ENCODE measurements at regions not wholly inside any gene's neighbourhood (a gene's known extent, or its start where the extent isn't known, plus 50 kb on each side); places are given as distances from the start of the nearest gene placed in this dataset.
"Not testable (repeated sequence)": the region's sequence is repeated elsewhere in the genome, so short reads cannot be mapped to it uniquely, and the experiment has no call there.

GRCh38 chr16:76681296-76681695 is 404.1 kb downstream of the CNTNAP4 start:
- Histone ChIP-seq H3K27ac (no peak overlapping the region), H3K9me3 (no peaks in the 10 kb centered on the region), H3K36me3 (no peaks in the 10 kb centered on the region), H3K4me3 (no peak overlapping the region), H3K27me3 (no peaks in the 10 kb centered on the region), H3K4me1 (no peaks in the 10 kb centered on the region)
- 57 to 58% methylated on average over 4 of the region's 4 CpGs for WGBS, 2 donors
- TF ChIP-seq, protein P1, sequence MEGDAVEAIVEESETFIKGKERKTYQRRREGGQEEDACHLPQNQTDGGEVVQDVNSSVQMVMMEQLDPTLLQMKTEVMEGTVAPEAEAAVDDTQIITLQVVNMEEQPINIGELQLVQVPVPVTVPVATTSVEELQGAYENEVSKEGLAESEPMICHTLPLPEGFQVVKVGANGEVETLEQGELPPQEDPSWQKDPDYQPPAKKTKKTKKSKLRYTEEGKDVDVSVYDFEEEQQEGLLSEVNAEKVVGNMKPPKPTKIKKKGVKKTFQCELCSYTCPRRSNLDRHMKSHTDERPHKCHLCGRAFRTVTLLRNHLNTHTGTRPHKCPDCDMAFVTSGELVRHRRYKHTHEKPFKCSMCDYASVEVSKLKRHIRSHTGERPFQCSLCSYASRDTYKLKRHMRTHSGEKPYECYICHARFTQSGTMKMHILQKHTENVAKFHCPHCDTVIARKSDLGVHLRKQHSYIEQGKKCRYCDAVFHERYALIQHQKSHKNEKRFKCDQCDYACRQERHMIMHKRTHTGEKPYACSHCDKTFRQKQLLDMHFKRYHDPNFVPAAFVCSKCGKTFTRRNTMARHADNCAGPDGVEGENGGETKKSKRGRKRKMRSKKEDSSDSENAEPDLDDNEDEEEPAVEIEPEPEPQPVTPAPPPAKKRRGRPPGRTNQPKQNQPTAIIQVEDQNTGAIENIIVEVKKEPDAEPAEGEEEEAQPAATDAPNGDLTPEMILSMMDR (IDR thresholded peaks at IDR 0.05), result no peak
- no peak for TF ChIP-seq POLR2A (IDR thresholded peaks at IDR 0.05)
- intact Hi-C loops (cut with DNase I), result no loop called here
- DNase-seq, result no peak

DNA sequence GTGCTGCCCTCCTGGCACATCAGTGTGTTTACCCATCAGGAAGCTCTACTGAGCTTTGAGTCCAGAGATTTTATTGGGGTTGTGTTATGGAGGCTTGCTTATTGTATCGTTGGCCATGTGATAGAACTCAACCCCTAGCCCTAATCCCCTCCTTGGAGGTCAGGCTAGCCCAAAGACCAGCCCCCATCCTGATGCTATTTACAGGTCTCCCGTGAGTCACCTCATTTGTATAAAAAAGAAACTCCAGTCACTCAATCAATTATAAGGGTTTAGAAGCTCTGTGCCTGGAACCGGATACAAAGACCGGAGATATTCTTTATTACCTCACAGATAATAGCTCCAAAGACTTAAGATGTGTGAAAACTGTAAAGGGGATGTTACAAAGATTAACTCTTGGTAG is 405.9 kb downstream of the CNTNAP4 start:
- 54 to 62% methylated on average over 3 to 4 of the region's 4 CpGs for WGBS, 2 donors

DNA sequence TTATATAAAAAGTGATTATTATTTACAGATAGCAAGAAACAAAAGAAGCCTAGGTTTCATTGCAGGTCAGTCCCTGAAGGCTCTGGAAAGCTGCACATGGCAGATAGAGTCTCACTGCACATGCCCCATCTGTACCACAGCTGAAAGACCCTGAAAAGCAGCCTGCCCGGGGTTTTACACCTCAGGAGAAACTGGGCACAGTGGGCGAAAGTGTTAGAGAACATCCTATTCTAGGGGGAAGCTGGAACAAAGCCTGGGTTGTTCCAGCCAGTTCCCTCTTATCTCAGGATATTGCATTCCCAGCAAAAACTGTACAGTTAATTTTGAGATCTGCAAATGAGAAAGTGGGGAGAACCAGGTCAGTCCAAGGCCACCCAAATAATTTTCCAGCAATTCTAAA is 419.7 kb downstream of the CNTNAP4 start:
- 53 to 77% methylated on average over 2 of the region's 2 CpGs for WGBS, 2 donors
- H3K4me1 ChIP-seq, result no peaks in the 10 kb centered on the region

More for the DNA sequence above, 405.9 kb downstream of the CNTNAP4 start:
- intact Hi-C loops (cut with DNase I), result no loop called here
- no peak for DNase-seq
- Histone ChIP-seq H3K27ac (no peak overlapping the region), H3K27me3 (no peaks in the 10 kb centered on the region), H3K9me3 (no peaks in the 10 kb centered on the region), H3K4me1 (no peaks in the 10 kb centered on the region), H3K36me3 (no peaks in the 10 kb centered on the region), H3K4me3 (no peak overlapping the region)
- no peak for TF ChIP-seq POLR2A (IDR thresholded peaks at IDR 0.05)
- TF ChIP-seq, protein P1 (IDR thresholded peaks at IDR 0.05), result no peak

DNA sequence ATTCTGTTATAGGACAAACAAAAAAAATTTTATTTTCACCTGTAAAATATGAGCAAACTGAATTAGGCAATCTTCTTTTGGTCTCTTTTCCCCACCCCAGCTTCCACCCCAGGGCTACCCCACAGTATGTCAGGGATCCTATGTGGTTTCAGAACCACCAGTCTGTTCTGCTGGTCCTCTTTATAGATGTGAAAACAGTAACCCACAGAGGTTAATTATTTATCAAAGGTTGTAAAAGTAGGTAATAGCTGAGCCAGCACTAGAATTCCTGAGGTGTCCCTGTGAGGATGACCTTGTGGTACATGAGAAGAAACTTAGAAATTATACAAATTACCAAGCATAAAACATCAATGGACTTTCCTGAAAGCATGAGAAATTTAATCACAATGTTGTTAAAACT is 428.7 kb downstream of the CNTNAP4 start:
- Histone ChIP-seq H3K4me1 (no peaks in the 10 kb centered on the region), H3K27ac (no peak overlapping the region), H3K27me3 (no peaks in the 10 kb centered on the region), H3K9me3 (no peaks in the 10 kb centered on the region), H3K4me3 (no peak overlapping the region), H3K36me3 (no peaks in the 10 kb centered on the region)
- intact Hi-C loops (cut with DNase I), result no loop called here
- TF ChIP-seq, protein P1 (IDR thresholded peaks at IDR 0.05), result no peak
- no peak for TF ChIP-seq POLR2A (IDR thresholded peaks at IDR 0.05)
- no peak for DNase-seq

More for the DNA sequence above, 419.7 kb downstream of the CNTNAP4 start:
- intact Hi-C loops (cut with DNase I), result no loop called here
- TF ChIP-seq POLR2A (IDR thresholded peaks at IDR 0.05), result no peak
- TF ChIP-seq, protein P1 (IDR thresholded peaks at IDR 0.05), result no peak
- Histone ChIP-seq H3K36me3 (no peaks in the 10 kb centered on the region), H3K27me3 (no peaks in the 10 kb centered on the region), H3K4me3 (no peak overlapping the region), H3K9me3 (no peaks in the 10 kb centered on the region), H3K27ac (no peak overlapping the region)
- DNase-seq, result no peak

DNA sequence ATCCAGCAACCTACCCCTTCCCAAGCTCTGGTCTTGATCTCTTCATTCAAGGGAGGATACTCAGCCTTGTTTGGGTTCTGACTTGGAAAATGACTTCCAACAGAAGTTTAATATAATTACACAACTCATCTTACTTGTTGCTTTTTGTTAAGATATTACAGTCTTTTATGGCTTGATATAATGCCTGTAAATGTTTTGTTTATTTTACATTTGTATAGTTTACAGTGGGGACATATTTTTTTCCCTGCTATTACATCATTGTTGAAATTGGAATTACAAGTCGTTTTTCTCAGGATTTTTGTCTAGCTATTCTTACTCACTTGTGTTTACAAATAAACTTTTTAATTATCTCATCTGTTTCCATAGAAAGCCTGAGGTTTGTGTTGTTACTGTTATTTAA is 436.0 kb downstream of the CNTNAP4 start:
- intact Hi-C loops (cut with DNase I), result no loop called here
- H3K36me3 ChIP-seq, result no peaks in the 10 kb centered on the region
- H3K27ac ChIP-seq, result no peak overlapping the region
- no peaks in the 10 kb centered on the region for H3K9me3 ChIP-seq
- no peak overlapping the region for H3K4me3 ChIP-seq
- WGBS, 2 donors, result 23 to 29% methylated on average over 1 of the region's 1 CpG
- H3K27me3 ChIP-seq, result no peaks in the 10 kb centered on the region
- DNase-seq, result no peak
- TF ChIP-seq, protein P1 (IDR thresholded peaks at IDR 0.05), result no peak
- no peak for TF ChIP-seq POLR2A (IDR thresholded peaks at IDR 0.05)
- no peaks in the 10 kb centered on the region for H3K4me1 ChIP-seq

DNA sequence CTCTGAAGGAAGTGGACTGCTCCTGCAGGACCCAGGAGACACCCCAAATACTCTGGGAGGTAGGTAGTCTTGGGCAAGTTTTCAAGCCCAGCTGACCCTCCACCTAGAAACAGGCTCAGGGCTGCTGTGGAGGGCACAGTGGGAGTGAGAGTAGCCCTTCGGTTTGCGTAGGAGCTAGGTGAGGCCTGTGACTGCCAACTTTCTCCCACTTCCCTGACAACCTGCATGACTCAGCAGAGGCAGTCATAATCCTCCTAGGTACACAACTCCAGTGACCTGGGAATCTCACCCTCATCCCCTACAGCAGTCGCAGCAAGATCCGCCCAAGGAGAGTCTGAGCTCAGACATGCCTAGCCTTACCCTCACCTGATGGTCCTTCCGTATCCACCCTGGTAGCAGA is 439.1 kb downstream of the CNTNAP4 start:
- no CpG with 5 or more reads among the region's 5 CpGs for WGBS, 2 donors
- H3K4me1 ChIP-seq; H3K27me3 ChIP-seq; H3K27ac ChIP-seq; H3K9me3 ChIP-seq; H3K36me3 ChIP-seq; intact Hi-C loops (cut with DNase I); H3K4me3 ChIP-seq; DNase-seq: not testable (repeated sequence)
